Right renal pelvis (tissue), 4 donors: ENCODE measurements at regions not wholly inside any gene's neighbourhood (a gene's known extent, or its start where the extent isn't known, plus 50 kb on each side); places are given as distances from the start of the nearest gene placed in this dataset.
"Not testable (repeated sequence)": the region's sequence is repeated elsewhere in the genome, so short reads cannot be mapped to it uniquely, and the experiment has no call there.

Source experiments
- DNase-seq, 4 donors: peaks; one replicate each; pipeline ENCODE4 v3.0.0-alpha.2; 2013; ENCODE audit warnings: low read depth in 4 of 4, low spot score in 3 of 4, missing footprints in 1 of 4

DNA sequence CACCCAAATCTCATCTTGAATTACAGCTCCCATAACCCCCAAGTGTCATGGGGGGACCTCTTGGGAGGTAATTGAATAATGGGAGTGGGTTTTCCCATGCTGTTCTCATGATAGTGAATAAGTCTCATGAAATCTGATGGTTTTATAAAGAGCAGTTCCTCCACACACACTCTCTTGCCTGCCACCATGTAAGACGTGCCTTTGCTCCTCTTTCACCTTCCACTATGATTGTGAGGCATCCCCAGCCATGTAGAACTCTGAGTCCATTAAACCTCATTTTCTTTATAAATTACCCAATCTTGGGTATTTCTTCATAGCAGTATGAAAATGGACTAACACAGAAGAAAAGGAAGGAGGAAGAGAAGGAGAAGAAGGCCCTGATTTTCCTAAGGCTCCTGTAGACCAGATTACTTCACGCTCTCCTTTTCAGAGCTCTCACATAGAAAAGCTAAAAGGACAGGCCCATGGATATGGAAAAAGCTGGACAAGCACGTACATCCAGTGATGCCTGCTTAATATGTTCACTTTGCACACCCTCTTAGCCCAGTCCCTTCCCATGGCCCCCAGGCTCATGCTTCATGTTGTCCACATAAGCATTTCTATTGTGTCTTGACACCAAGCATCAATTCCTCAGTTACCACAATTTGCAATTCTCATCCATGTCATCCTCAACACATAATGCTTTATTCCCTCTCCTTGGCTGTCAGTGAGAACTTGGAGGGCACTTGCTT is 354.8 kb downstream of the CD83 start:
- DNase-seq = no peak

DNA sequence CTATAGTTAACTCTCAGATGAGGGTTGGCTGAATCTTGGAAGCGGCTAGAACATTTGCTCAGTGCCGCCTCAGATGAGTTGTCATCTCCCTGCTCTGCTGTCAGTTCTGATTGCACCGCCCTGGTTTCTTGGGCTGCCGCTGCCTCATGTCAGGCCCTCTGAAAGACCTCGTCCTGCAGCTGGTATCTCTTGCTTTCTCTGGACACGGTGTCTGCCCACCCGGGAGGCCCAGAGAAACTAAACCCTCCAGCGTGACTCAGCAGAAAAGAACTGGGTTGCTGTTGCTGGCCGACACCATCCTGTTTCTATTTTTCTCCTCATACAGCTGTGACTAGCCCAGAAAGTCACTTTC is 355.4 kb downstream of the CD83 start:
- DNase-seq = no peak

DNA sequence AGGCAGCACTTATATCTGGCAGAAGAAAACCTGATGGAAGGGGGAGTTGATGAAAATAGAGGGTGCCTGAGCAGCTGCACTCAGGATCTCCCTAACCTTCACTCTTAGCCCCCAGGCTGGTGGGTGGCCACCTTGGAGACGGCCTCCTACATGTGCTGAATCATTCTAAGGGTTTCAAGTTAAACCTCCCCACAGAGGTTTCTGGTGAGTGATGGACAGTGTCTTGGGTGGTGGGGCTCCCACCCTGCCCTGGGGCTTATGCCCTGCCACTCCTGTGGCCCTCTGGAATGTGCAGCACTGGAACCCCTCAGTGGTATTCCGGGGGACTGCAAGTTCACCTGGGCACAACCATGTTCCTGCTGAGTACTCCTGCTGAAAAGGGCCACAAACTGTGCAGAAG is 357.2 kb downstream of the CD83 start:
- DNase-seq = no peak

DNA sequence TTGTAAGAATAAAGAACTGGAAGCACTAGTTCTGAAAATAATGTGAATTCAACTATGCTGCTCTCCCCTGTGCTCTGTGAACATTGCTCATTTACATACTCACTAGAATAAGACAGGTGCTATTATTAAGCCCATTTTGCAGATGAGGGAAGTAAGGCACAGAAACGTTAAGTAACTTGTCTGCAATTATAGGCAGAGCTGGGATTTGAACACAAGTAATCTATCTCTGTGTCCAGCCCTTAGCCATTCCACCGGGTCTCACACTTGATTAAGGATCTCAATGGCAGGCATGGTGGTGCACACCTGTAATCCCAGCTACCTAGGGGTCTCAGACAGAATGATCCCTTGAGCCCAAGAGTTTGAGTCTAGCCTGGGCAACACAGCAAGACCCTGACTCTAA is 357.7 kb downstream of the CD83 start:
- DNase-seq = no peak

DNA sequence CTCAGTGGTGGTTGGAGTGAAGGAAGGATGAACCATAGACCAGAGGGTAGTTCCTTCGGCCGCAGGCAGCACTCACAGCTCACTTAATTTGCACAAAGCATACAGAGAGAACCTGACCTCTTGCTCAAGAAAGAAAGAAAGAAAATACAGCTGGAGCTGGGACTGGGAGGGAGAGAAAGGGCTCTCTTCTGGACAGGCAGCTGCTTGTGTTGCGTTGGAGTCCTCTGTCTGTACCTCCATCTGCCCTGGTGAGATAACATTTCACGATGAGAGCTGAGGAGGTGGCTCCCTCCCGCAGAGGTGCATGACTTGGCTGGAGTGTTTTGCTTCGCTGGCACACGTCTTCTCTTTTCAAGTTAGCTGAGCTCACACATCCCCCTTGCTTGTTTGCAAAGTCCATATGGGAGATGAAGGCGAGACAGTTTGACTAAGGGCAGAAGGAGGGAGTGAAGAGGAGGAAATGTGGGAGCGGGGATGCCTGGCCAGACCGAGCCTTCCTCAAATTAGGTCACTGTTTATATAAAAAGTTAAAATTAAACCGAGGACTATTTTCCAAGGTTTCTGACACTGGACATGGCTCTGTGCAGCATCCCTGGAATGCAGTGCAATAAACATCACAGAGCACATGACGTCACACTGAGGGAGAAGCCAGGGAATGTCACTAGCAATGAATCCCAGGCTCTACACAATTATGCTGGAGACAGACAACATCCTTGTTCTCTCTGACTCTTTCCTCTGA is 359.4 kb downstream of the CD83 start:
- peak; percentile 73 to 90 (median 83) for DNase-seq

DNA sequence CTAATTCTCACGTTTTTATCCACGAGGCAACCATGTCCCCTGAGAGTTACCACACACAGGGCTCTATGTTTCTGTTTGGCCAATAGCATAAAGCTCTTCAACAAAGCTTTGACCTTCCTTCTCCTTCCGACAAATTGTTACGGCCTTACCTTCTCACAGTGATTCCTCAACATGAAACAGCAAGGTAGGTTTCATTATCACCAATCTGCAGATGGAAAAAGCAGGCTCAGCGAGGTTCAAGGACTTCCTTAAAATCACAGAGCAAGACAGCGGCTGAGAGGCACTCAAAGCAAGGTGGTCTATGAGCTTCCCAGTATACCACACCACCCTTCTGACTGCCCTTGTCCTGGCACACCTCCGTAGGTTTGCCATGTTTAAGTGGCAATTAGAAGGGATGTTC is 360.0 kb downstream of the CD83 start:
- no peak for DNase-seq

DNA sequence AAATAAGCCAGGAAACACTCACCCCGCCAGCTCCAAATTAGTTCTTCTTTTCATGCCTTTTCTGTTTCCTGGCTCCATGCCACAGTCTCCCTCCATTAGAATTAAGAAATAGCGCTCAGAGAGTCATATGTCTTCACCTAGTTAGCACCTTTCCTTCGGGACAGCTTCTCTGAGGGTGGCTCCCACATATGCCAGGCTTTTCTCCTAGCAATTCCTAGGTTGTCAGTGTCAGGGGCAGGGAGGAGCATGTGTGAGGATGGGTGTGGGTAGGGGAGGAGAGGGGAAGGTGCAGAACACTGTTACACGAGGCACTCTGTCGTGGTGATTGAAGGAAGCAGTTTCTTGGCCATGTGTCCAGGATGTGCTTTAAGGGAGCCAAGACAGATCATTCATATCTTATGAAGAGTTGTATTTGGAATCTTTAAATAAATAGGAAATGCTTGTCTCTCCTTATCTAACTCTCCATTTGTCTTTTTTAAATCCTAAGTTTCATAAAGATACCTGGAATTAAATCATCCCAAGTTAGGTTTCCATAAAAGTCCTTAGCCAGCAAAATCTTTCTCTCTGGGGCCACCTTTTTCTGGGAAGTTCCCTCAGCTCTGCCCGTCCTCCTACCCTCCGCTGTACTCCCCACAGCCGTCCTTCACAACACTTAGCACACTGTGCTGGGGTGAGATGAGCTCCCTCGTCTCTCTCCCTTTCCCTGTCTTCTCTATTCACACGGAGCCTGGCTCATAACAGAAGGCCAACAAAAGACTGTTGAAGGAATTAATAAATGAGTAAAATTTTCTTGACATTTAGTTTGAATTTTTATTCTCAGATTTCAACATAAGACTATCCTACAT is 361.0 kb downstream of the CD83 start:
- no peak for DNase-seq

DNA sequence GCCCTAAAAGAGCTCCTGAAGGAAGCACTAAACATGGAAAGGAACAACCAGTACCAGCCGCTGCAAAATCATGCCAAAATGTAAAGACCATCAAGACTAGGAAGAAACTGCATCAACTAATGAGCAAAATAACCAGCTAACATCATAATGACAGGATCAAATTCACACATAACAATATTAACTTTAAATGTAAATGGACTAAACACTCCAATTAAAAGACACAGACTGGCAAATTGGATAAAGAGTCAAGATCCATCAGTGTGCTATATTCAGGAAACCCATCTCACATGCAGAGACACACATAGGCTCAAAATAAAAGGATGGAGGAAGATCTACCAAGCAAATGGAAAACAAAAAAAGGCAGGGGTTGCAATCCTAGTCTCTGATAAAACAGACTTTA is 364.4 kb downstream of the CD83 start:
- not testable (repeated sequence) for DNase-seq

DNA sequence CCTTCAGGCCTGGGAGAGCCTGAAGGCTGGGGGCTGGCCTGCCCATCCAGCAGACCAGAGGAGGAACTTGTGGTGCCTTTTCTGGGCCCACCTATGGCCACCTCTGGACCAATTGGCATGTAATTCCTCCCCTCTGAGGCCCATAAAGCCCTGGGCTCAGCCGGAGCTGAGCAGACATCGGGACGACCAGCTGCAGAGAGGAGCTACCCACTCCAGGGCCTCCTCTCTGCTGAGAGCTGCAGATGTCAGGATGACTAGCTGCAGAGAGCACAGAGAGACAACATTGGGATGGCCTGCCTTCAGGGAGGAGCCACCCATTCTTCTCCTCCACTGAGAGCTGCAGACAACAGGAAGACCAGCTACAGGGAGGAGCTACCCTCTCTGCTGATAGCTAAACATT is 370.1 kb downstream of the CD83 start:
- no peak for DNase-seq

DNA sequence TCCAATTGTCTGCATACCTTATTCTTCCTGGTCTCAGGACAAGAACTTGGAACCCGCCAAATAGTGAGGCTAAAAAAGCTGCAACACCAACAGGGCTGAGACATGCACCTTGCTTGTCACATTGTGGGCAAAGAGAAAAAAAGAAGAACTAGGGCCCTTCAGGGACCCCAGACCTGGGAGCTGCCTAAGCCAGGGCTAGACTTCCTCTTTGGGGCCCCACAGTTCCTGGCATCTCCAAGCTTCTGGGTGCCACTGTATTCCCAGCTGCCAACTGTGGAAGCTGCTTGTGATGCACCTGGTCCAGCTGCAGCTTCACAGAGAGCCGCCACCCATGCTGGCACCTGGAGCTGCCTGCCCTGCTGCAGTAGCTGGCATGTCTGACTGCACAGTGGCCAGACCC is 370.6 kb downstream of the CD83 start:
- no peak for DNase-seq

DNA sequence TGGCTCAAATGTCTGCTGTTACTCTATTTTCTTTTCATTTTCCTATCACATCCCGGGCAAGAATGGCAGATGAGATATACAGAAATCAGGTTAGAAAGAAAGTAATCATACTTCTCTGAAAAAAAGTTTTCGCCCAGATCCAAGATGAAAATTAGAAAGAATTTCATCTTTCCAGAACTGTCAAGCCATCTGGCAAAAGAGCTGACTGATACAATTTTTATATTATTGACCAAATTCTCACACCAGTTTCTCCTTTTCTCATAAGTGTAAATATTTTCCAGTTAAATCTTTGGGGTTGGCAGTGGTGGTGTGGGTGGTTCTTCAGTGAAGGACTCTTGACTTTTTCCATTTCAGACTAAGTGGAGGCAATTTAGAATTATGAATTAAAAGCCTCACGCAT is 371.9 kb downstream of the CD83 start:
- no peak for DNase-seq

DNA sequence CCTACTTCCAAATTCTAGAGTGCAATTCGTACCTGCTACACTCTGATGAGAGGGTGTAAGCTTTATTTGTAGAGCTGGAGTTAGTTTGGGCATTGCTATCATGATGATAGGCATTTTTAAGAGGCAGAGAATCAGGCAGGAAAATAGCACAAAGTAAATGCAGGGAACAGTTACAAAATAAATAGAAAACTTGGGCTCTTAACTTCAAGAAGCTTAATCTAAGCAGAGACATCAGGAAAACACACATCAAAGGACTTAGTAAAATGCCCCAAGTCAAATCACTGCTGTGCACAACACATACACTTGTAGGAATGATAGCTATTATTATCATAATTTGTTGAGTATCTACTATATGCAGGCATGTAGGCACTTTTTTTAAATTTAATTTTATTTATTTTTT is 381.2 kb downstream of the CD83 start:
- no peak for DNase-seq

DNA sequence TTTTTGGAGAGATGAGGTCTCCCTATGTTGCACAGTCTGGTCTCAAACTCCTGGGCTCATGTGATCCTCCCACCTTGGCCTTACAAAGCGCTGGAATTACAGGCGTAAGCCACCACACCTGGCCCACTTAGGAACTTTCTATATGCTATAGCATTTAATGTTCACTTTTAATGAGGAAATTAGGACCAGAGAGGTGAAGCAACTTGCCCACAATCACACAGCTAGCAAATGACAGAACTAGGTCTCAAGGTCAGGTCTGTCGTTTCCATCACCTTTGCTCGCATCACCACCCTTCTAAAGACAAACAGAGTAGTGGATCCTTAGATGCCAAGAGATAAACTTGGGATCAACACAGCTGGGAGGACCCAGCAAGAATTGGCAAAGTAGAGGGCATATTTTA is 381.7 kb downstream of the CD83 start:
- DNase-seq = no peak

DNA sequence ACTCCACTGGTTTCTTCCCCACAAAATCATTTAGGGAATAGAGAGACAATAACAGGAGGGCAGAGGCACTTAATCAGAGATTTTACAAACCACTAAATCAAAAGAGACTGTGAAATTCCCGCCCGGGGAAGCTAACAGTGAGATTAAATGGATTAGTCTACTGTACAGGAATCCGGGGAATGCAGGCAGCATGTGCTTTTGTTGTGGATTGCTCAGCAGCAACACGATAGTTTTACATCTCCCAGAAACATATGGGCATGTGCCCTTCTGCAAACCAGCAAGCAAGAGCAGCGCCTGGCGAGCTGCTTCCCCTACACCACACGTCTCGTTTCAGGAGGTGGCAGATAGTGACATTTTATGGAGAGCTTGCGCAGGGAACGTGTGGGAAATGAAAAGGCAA is 382.3 kb downstream of the CD83 start:
- peak in 2 of 4 donors; percentile 53 to 55 for DNase-seq

DNA sequence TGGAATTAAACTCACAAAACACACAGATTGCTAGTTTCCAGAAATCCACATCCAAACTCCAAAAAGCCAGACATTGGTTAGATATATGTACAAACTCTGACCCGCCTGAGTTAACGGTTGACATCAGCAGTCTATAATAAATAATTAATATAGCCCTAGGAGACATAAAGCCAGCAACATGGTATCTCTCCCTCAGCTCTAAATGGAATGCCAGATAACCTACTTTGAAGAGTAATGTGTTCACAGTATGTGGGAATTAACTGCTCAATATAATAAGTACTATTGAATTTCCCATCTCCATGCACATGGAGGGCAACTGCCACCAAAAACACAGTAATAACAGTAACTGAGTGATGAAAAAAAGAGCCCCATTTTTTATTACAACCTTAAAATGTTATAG is 383.2 kb downstream of the CD83 start:
- DNase-seq = no peak

DNA sequence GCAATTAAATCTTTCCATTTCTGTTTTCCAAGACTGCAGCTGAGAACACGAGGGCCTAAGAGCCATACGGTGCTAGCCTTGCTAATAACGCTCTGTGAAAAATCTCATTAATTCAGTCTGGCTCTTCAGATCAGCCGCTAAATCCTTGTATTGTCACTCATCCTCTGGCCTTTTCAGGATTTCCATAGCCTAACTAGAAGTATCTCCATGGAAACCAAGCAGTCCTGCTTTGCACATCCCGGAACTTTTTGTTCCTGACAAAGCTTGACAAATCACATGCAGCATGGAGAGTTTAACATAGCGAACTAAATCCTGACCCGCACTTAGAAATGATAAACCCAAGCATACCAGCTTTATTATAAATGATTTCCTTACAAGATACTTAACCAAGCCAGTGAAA is 383.7 kb downstream of the CD83 start:
- no peak for DNase-seq

DNA sequence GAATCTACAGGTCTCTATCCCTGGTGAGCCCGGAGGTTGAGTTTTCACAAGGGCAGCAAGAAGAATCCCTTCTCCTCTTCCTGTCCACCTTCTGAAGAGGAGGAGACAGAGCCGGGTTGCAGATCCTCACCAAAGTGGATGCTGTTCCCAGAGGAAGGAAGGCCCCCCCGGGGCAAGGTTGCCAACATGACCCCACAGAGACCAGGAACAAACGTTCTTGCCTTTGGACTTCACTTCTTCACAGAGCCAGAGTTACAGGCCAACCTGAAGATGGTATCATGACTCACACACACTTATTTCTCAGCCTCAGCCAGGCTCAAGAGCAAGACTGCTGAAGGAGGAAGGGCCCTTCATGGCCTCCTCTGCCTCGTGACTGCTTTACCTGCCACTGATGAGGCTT is 384.3 kb downstream of the CD83 start:
- no peak for DNase-seq

DNA sequence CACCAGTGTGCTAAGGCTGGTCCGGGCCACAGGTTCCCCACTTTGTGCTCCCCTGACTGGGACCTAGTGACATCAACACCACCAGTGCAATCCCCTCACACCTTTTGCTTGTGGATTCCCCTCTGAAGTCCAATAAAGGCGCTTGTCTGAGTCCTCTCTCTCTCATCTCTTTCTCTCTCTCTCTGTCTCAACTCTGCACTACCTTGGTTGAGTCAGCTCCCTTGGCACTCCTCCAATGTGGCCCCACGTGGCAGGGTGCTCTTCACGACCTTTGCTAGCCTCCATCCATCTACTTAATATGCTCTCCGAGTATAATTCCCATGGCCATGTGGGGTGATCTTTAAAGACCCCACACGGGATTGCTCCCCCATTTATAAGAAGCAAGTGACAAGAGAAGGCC is 385.0 kb downstream of the CD83 start:
- DNase-seq = no peak

DNA sequence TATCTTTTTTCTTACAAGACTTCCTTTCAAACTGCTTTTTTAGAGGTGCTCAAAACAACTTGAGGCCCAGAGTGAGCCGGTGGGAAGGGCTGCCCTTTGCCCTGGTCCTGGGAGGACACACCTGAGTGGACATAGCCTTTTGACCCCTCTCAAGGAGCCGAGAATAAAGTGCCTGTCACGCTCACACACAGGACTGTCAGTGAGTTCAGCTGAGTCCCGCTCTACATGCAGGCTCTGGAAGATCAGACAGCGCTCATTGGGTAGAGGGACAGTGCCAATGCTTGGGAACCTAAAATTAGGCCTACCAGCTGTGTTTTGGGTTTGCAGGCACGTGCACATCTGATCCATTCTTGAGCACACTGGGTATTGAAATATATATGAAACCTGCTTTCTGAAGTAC is 387.8 kb downstream of the CD83 start:
- DNase-seq = no peak

DNA sequence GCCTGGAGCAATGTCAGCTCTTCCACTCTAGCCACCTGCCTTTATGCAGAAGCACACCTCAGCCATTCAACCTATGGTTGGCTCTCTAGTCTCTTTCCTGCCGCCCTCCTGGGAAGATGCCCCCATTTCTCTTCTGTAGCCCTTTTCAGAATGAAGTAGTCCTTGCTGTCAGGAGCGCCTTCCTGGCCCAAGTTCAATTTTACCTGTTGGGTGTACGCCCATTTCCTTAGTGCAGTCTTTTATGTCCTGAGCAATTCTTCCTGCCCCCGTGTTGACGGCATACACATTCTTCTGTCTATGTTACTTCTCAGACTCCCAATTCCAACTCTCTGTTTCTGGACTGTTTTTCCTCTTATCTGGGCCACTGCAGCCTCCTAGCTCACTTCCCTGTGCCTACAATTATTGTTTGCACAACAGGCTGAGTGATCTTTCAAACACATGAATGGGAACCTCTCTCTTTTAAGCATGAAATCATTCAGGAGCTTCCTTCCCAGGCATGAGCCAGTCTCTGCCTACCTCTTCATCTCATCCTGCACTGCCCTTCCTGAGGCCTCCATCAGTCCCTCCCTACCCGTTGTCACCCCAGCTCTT is 389.2 kb downstream of the CD83 start:
- DNase-seq = no peak

DNA sequence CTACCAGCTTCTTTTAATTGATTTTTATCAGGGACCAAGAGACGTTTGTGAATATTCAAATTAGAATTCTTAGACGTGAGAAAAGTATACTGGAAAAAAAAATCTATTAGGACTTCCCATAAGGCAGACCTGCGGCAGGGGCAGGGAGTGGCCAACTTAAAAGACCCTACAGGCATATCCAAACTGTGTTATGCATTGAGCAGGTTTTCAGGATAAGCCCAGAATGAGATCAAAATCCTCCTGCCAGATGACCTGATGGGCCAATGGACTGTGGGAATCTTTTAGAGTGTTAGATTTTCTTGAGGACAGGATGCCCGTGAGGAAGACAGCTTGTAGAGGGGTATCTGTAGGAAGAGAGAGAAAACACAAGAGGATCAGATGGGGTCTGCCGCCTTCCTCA is 391.5 kb downstream of the CD83 start:
- DNase-seq = no peak
